ENCODE measurements at regions not wholly inside any gene's neighbourhood (a gene's known extent, or its start where the extent isn't known, plus 50 kb on each side); places are given as distances from the start of the nearest gene placed in this dataset.

GRCh38 chr16:85550422-85550864, 62.7 kb upstream of the GSE1 start:
- H3K4me3 ChIP-seq (ENCODE audit: low read length), result no peak overlapping the region
- no peak for TF ChIP-seq ZNF274 (IDR thresholded peaks at IDR 0.05; ENCODE audit: low read depth, low read length)

- no peak overlapping the region for H3K4me3 ChIP-seq (ENCODE audit: low read length)
- TF ChIP-seq ZNF274 (IDR thresholded peaks at IDR 0.05; ENCODE audit: low read depth, low read length), result no peak
Measured at GRCh38 chr16:85550953-85551924, 61.9 kb upstream of the GSE1 start.

- no peak for TF ChIP-seq ZNF274 (IDR thresholded peaks at IDR 0.05; ENCODE audit: low read depth, low read length)
- peak overlapping the region; percentile 52; the same call in 1 of the 2 replicates for H3K4me3 ChIP-seq (ENCODE audit: low read length)
Measured at GRCh38 chr16:85552980-85553435, 60.1 kb upstream of the GSE1 start.

- peak overlapping the region; percentile 52; the same call in 1 of the 2 replicates for H3K4me3 ChIP-seq (ENCODE audit: low read length)
- TF ChIP-seq ZNF274 (IDR thresholded peaks at IDR 0.05; ENCODE audit: low read depth, low read length), result no peak
Measured at GRCh38 chr16:85553436-85554113, 59.5 kb upstream of the GSE1 start.

- H3K4me3 ChIP-seq (ENCODE audit: low read length), result peak overlapping the region; percentile 96
- TF ChIP-seq ZNF274 (IDR thresholded peaks at IDR 0.05; ENCODE audit: low read depth, low read length), result no peak
Measured at GRCh38 chr16:85554114-85554888, 58.8 kb upstream of the GSE1 start.

- H3K4me3 ChIP-seq (ENCODE audit: low read length), result peak overlapping the region; percentile 96
- TF ChIP-seq ZNF274 (IDR thresholded peaks at IDR 0.05; ENCODE audit: low read depth, low read length), result no peak
Measured at GRCh38 chr16:85554889-85555718, 58.0 kb upstream of the GSE1 start.

- no peak for TF ChIP-seq ZNF274 (IDR thresholded peaks at IDR 0.05; ENCODE audit: low read depth, low read length)
- peak overlapping the region; percentile 96 for H3K4me3 ChIP-seq (ENCODE audit: low read length)
Measured at GRCh38 chr16:85555719-85556455, 57.2 kb upstream of the GSE1 start.

- peak overlapping the region; percentile 96 for H3K4me3 ChIP-seq (ENCODE audit: low read length)
- TF ChIP-seq ZNF274 (IDR thresholded peaks at IDR 0.05; ENCODE audit: low read depth, low read length), result no peak
Measured at GRCh38 chr16:85556456-85557082, 56.6 kb upstream of the GSE1 start.

GRCh38 chr16:85557083-85557970, 55.8 kb upstream of the GSE1 start:
- TF ChIP-seq ZNF274 (IDR thresholded peaks at IDR 0.05; ENCODE audit: low read depth, low read length), result no peak
- H3K4me3 ChIP-seq (ENCODE audit: low read length), result peak overlapping the region; percentile 96

GRCh38 chr16:85557971-85558657, 55.0 kb upstream of the GSE1 start:
- TF ChIP-seq ZNF274 (IDR thresholded peaks at IDR 0.05; ENCODE audit: low read depth, low read length), result no peak
- peak overlapping the region; percentile 96 for H3K4me3 ChIP-seq (ENCODE audit: low read length)

GRCh38 chr16:85560932-85561247, 52.2 kb upstream of the GSE1 start:
- no peak for TF ChIP-seq ZNF274 (IDR thresholded peaks at IDR 0.05; ENCODE audit: low read depth, low read length)
- no peak overlapping the region for H3K4me3 ChIP-seq (ENCODE audit: low read length)
